ENCODE measurements at regions not wholly inside any gene's neighbourhood (a gene's known extent, or its start where the extent isn't known, plus 50 kb on each side); places are given as distances from the start of the nearest gene placed in this dataset.
"Not testable (repeated sequence)": the region's sequence is repeated elsewhere in the genome, so short reads cannot be mapped to it uniquely, and the experiment has no call there.

GRCh38 chr18:1680108-1680507 lies 775.4 kb downstream of the ADCYAP1 start:
- DNase-seq: no peak
- Mint-ChIP-seq H3K27me3 (no peaks in the 10 kb centered on the region), H3K4me1 (no peaks in the 10 kb centered on the region), H3K9me3 (no peaks in the 10 kb centered on the region), H3K4me3 (no peak overlapping the region), H3K27ac (no peak overlapping the region), H3K36me3 (no peaks in the 10 kb centered on the region)
- ATAC-seq (ENCODE audit: low read depth): no peak
- POLR2A ChIA-PET: no interaction called here

GRCh38 chr18:1691863-1692262 lies 787.2 kb downstream of the ADCYAP1 start:
- H3K27ac Mint-ChIP-seq: no peak overlapping the region
- H3K4me1 Mint-ChIP-seq: no peaks in the 10 kb centered on the region
- POLR2A ChIA-PET: no interaction called here
- no peak for ATAC-seq (ENCODE audit: low read depth)
- peaks cover 1% of the 10 kb centered on the region for H3K9me3 Mint-ChIP-seq
- no peak overlapping the region for H3K4me3 Mint-ChIP-seq
- no peaks in the 10 kb centered on the region for H3K36me3 Mint-ChIP-seq
- no peaks in the 10 kb centered on the region for H3K27me3 Mint-ChIP-seq
- DNase-seq: no peak

- no peaks in the 10 kb centered on the region for H3K27me3 Mint-ChIP-seq
- no peaks in the 10 kb centered on the region for H3K9me3 Mint-ChIP-seq
- H3K4me3 Mint-ChIP-seq: no peak overlapping the region
- no peak for DNase-seq
- POLR2A ChIA-PET: no interaction called here
- H3K27ac Mint-ChIP-seq: no peak overlapping the region
- no peaks in the 10 kb centered on the region for H3K36me3 Mint-ChIP-seq
- no peaks in the 10 kb centered on the region for H3K4me1 Mint-ChIP-seq
- ATAC-seq (ENCODE audit: low read depth): no peak
Observed at GRCh38 chr18:1708006-1708405, 803.3 kb downstream of the ADCYAP1 start.

- Mint-ChIP-seq H3K36me3 (no peaks in the 10 kb centered on the region), H3K4me3 (no peak overlapping the region), H3K27me3 (no peaks in the 10 kb centered on the region), H3K9me3 (no peaks in the 10 kb centered on the region), H3K27ac (no peak overlapping the region), H3K4me1 (no peaks in the 10 kb centered on the region)
- POLR2A ChIA-PET: no interaction called here
- ATAC-seq (ENCODE audit: low read depth) (no peak), DNase-seq (no peak)
Observed at GRCh38 chr18:1710114-1710513, 805.4 kb downstream of the ADCYAP1 start.

- H3K4me1 Mint-ChIP-seq: no peaks in the 10 kb centered on the region
- H3K4me3 Mint-ChIP-seq: no peak overlapping the region
- POLR2A ChIA-PET: no interaction called here
- H3K9me3 Mint-ChIP-seq: peaks cover 2% of the 10 kb centered on the region
- no peak overlapping the region for H3K27ac Mint-ChIP-seq
- ATAC-seq (ENCODE audit: low read depth) (no peak), DNase-seq (no peak)
- H3K36me3 Mint-ChIP-seq: no peaks in the 10 kb centered on the region
- H3K27me3 Mint-ChIP-seq: no peaks in the 10 kb centered on the region
Observed at GRCh38 chr18:1732143-1732542, 827.5 kb downstream of the ADCYAP1 start.

GRCh38 chr18:1746131-1746530 lies 825.2 kb downstream of the METTL4 start:
- Mint-ChIP-seq H3K9me3 (no peaks in the 10 kb centered on the region), H3K36me3 (no peaks in the 10 kb centered on the region), H3K4me3 (no peak overlapping the region), H3K27me3 (no peaks in the 10 kb centered on the region), H3K27ac (no peak overlapping the region), H3K4me1 (no peaks in the 10 kb centered on the region)
- DNase-seq (no peak), ATAC-seq (ENCODE audit: low read depth) (no peak)
- POLR2A ChIA-PET: no interaction called here

GRCh38 chr18:1751249-1751648 lies 820.1 kb downstream of the METTL4 start:
- POLR2A ChIA-PET: no interaction called here
- ATAC-seq (ENCODE audit: low read depth) (no peak), DNase-seq (no peak)
- Mint-ChIP-seq H3K4me3 (no peak overlapping the region), H3K4me1 (no peaks in the 10 kb centered on the region), H3K27me3 (no peaks in the 10 kb centered on the region), H3K36me3 (no peaks in the 10 kb centered on the region), H3K27ac (no peak overlapping the region), H3K9me3 (no peaks in the 10 kb centered on the region)

GRCh38 chr18:1760901-1761300 lies 810.4 kb downstream of the METTL4 start:
- no peak overlapping the region for H3K27ac Mint-ChIP-seq
- DNase-seq: no peak
- no peak for ATAC-seq (ENCODE audit: low read depth)

GRCh38 chr18:1774261-1774660 lies 797.0 kb downstream of the METTL4 start:
- peaks cover 2% of the 10 kb centered on the region for H3K9me3 Mint-ChIP-seq
- POLR2A ChIA-PET: no interaction called here
- no peak overlapping the region for H3K27ac Mint-ChIP-seq
- ATAC-seq (ENCODE audit: low read depth) (no peak), DNase-seq (no peak)
- H3K27me3 Mint-ChIP-seq: no peaks in the 10 kb centered on the region
- no peak overlapping the region for H3K4me3 Mint-ChIP-seq
- H3K36me3 Mint-ChIP-seq: no peaks in the 10 kb centered on the region
- no peaks in the 10 kb centered on the region for H3K4me1 Mint-ChIP-seq

More at GRCh38 chr18:1760901-1761300, 810.4 kb downstream of the METTL4 start:
- no peak overlapping the region for H3K4me3 Mint-ChIP-seq
- POLR2A ChIA-PET: no interaction called here
- H3K27me3 Mint-ChIP-seq: no peaks in the 10 kb centered on the region
- H3K4me1 Mint-ChIP-seq: no peaks in the 10 kb centered on the region
- H3K9me3 Mint-ChIP-seq: no peaks in the 10 kb centered on the region
- no peaks in the 10 kb centered on the region for H3K36me3 Mint-ChIP-seq

GRCh38 chr18:1777843-1778242 lies 793.5 kb downstream of the METTL4 start:
- peaks cover 3% of the 10 kb centered on the region for H3K9me3 Mint-ChIP-seq
- no peaks in the 10 kb centered on the region for H3K4me1 Mint-ChIP-seq
- H3K27ac Mint-ChIP-seq: no peak overlapping the region
- DNase-seq (no peak), ATAC-seq (ENCODE audit: low read depth) (no peak)
- no peaks in the 10 kb centered on the region for H3K27me3 Mint-ChIP-seq
- no peak overlapping the region for H3K4me3 Mint-ChIP-seq
- H3K36me3 Mint-ChIP-seq: no peaks in the 10 kb centered on the region
- POLR2A ChIA-PET: no interaction called here

GRCh38 chr18:1778496-1779178 lies 792.7 kb downstream of the METTL4 start:
- H3K27ac Mint-ChIP-seq: no peak overlapping the region
- POLR2A ChIA-PET: no interaction called here
- H3K27me3 Mint-ChIP-seq: no peaks in the 10 kb centered on the region
- no peaks in the 10 kb centered on the region for H3K36me3 Mint-ChIP-seq
- H3K4me3 Mint-ChIP-seq: no peak overlapping the region
- peaks cover 6% of the 10 kb centered on the region for H3K9me3 Mint-ChIP-seq
- DNase-seq (no peak), ATAC-seq (ENCODE audit: low read depth) (no peak)
- no peaks in the 10 kb centered on the region for H3K4me1 Mint-ChIP-seq

- H3K4me3 Mint-ChIP-seq: no peak overlapping the region
- POLR2A ChIA-PET: no interaction called here
- H3K27ac Mint-ChIP-seq: no peak overlapping the region
- no peaks in the 10 kb centered on the region for H3K27me3 Mint-ChIP-seq
- ATAC-seq (ENCODE audit: low read depth) (no peak), DNase-seq (no peak)
- no peaks in the 10 kb centered on the region for H3K36me3 Mint-ChIP-seq
- no peaks in the 10 kb centered on the region for H3K4me1 Mint-ChIP-seq
- H3K9me3 Mint-ChIP-seq: peaks cover 8% of the 10 kb centered on the region
Observed at GRCh38 chr18:1779587-1779986, 791.7 kb downstream of the METTL4 start.

GRCh38 chr18:1784113-1784512 lies 787.2 kb downstream of the METTL4 start:
- POLR2A ChIA-PET: no interaction called here
- H3K4me3 Mint-ChIP-seq: no peak overlapping the region

GRCh38 chr18:1785980-1786379 lies 785.3 kb downstream of the METTL4 start:
- DNase-seq; H3K4me1 Mint-ChIP-seq; POLR2A ChIA-PET; H3K36me3 Mint-ChIP-seq; H3K4me3 Mint-ChIP-seq; H3K27me3 Mint-ChIP-seq; ATAC-seq (ENCODE audit: low read depth); H3K27ac Mint-ChIP-seq: not testable (repeated sequence)
- peaks cover 10% of the 10 kb centered on the region for H3K9me3 Mint-ChIP-seq

More at GRCh38 chr18:1784113-1784512, 787.2 kb downstream of the METTL4 start:
- Mint-ChIP-seq H3K27ac (no peak overlapping the region), H3K9me3 (peaks cover 10% of the 10 kb centered on the region), H3K27me3 (no peaks in the 10 kb centered on the region), H3K4me1 (no peaks in the 10 kb centered on the region), H3K36me3 (no peaks in the 10 kb centered on the region)
- DNase-seq: no peak
- no peak for ATAC-seq (ENCODE audit: low read depth)

- H3K9me3 Mint-ChIP-seq: no peaks in the 10 kb centered on the region
- ATAC-seq (ENCODE audit: low read depth) (no peak), DNase-seq (no peak)
- no peak overlapping the region for H3K27ac Mint-ChIP-seq
- H3K4me1 Mint-ChIP-seq: no peaks in the 10 kb centered on the region
- POLR2A ChIA-PET: no interaction called here
- no peaks in the 10 kb centered on the region for H3K27me3 Mint-ChIP-seq
- H3K36me3 Mint-ChIP-seq: no peaks in the 10 kb centered on the region
- H3K4me3 Mint-ChIP-seq: no peak overlapping the region
Observed at GRCh38 chr18:1796636-1797035, 774.7 kb downstream of the METTL4 start.

Measured in activated naive CD8-positive, alpha-beta T cell treated with anti-CD3 and anti-CD28 coated beads, Interleukin-2, amount 10 ng/mL, durations not matched to agents 7 days and 5 days (primary cell).